Activated T-cell treated with anti-CD3 and anti-CD28 coated beads, Interleukin-2, amount 50 U/mL, for 4 hours (primary cell): ENCODE measurements at regions not wholly inside any gene's neighbourhood (a gene's known extent, or its start where the extent isn't known, plus 50 kb on each side); places are given as distances from the start of the nearest gene placed in this dataset.

Experiments
- ATAC-seq, 2 donors: fragments of 200-7000 bp; cut with Tn5 transposase; one replicate each; pipeline ENCODE4 v1.10.0; 2021
- DNase-seq: peaks from one replicate; pipeline ENCODE4 v3.0.0-alpha.2; 2020
- H3K27me3 Mint-ChIP-seq: one replicate; pipeline ENCODE4 v1.8.0; 2021; ENCODE audit warnings: low read depth, mixed read lengths
- H3K36me3 Mint-ChIP-seq: one replicate; pipeline ENCODE4 v1.8.0; 2022; ENCODE audit warnings: mixed read lengths; ENCODE audit not compliant: insufficient read depth
- H3K4me1 Mint-ChIP-seq: one replicate; pipeline ENCODE4 v1.8.0; 2021; ENCODE audit warnings: low read depth, mixed read lengths
- H3K4me3 Mint-ChIP-seq: one replicate; pipeline ENCODE4 v1.8.0; 2021; ENCODE audit warnings: mild to moderate bottlenecking, moderate library complexity, mixed read lengths
- H3K9me3 Mint-ChIP-seq: one replicate; pipeline ENCODE4 v1.8.0; 2021; ENCODE audit warnings: mixed read lengths

DNA sequence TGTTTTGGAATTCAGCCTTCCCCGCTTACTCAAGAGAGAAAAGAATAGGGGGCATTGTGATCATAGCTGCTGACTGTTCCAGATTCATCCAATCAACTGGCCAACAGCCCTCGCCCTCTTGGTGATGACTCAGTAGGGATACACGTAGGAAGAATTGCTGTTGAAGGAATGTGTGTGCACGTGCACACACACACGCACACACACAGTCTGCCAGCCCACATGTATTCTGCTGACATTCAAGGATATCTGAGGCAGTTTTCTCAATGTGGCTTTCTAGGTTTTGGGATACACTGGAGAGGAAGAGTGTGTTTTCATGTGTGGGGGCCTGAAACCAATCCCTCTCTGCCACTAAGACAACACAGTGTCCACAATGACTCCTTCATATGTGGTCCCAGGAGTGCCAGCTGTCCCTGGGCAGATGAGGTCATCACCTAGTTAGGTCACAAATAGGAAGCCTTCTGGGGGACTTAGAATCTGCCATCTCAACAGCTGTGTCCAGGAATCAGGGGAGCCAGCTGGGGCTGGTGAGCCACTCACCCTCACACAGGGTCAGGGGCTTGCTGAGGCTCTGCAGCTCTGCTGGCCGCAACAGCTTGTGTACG is 352.6 kb downstream of the SS18 start:
- Mint-ChIP-seq H3K36me3 (no peaks in the 10 kb centered on the region), H3K27me3 (peaks cover 9% of the 10 kb centered on the region), H3K4me1 (no peaks in the 10 kb centered on the region), H3K4me3 (no peak overlapping the region), H3K9me3 (no peaks in the 10 kb centered on the region)
- DNase-seq, result no peak
- ATAC-seq, result no peak

DNA sequence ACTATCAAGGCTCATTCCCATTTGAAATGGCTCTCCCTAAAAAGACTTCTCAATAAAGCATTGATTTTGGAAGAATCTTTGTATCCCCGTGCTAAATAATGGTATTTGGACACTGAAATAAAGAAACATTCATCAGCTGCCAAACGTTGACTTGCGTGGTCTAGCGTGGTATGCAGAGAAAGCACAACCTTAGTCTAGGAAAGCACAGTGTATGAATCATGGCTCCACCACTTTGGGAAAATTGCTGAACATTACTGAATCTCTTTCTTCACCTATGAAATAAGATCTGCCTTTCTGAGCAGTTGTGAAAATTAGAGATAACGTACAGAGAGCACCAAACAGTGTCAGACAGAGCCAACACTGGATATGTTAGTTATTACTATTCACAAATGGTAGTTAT is 353.9 kb downstream of the SS18 start:
- ATAC-seq, result no peak
- peaks cover 3% of the 10 kb centered on the region for H3K27me3 Mint-ChIP-seq
- H3K36me3 Mint-ChIP-seq, result no peaks in the 10 kb centered on the region

DNA sequence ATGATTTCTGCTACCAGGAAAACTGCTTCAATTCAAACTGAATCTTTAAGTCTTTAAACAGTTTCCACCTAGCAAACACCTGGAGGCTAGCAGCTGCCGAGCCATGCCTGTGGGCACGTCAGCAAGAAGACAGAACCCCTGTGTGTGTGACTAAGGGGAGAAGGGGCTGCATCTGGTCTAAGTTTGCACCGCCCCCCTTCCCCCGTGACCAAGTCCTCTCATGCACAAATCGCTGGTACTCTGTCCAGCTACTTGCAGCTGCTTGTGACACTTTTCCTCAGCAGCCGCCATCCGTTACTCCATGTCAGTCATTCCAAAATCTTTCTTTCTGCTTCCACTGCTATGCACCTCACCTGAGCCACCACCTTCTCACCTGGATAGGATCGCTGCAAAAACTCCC is 355.0 kb downstream of the SS18 start:
- Mint-ChIP-seq H3K9me3 (no peaks in the 10 kb centered on the region), H3K27me3 (peaks cover 5% of the 10 kb centered on the region), H3K4me1 (no peaks in the 10 kb centered on the region), H3K4me3 (no peak overlapping the region), H3K36me3 (no peaks in the 10 kb centered on the region)
- DNase-seq (no peak), ATAC-seq (no peak)

More for the DNA sequence above, 353.9 kb downstream of the SS18 start:
- H3K4me3 Mint-ChIP-seq, result no peak overlapping the region
- H3K9me3 Mint-ChIP-seq, result no peaks in the 10 kb centered on the region
- no peak for DNase-seq
- H3K4me1 Mint-ChIP-seq, result no peaks in the 10 kb centered on the region

DNA sequence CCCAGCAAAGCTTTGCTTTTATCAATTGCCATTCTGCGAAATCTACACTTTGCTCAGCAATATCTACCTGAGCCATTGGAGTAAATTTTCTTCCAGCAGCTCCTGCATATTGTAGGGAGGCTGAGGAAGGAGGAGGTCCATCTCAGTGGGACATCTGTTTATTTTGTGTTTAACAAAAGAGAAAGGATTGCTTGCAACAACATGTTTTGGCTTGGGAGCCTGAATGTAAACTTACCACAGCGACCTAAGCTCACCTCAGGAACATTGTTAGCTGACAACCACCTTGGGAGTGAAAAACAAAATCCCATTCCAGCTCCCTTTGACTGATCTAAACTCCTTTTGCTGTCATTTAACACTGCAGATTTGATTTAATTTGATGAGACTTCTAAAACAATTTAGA is 356.1 kb downstream of the SS18 start:
- no peak for DNase-seq
- Mint-ChIP-seq H3K4me3 (no peak overlapping the region), H3K9me3 (peaks cover 6% of the 10 kb centered on the region), H3K36me3 (no peaks in the 10 kb centered on the region), H3K4me1 (no peaks in the 10 kb centered on the region), H3K27me3 (peaks cover 5% of the 10 kb centered on the region)
- ATAC-seq, result no peak

DNA sequence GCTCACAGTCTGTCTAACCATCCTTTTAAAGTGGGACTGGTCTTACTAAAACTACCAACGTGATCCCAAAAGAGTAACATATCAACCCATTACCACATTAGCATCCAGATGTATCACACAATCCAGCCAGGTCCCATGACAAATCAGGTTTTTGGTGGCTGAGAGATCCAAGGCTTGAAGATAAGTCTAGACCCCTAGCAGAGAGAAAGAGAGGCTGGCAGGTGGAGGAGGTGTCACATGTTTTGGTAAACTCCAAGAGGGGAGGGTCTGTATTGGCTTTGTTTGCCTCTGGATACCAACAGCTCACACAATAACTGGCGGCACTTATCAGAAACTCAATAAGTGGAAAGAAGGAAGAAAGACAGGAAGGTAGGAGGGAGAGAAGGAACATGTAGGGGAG is 357.6 kb downstream of the SS18 start:
- Mint-ChIP-seq H3K36me3 (no peaks in the 10 kb centered on the region), H3K9me3 (peaks cover 7% of the 10 kb centered on the region), H3K4me3 (no peak overlapping the region), H3K27me3 (peaks cover 2% of the 10 kb centered on the region), H3K4me1 (no peaks in the 10 kb centered on the region)
- ATAC-seq (no peak), DNase-seq (no peak)

DNA sequence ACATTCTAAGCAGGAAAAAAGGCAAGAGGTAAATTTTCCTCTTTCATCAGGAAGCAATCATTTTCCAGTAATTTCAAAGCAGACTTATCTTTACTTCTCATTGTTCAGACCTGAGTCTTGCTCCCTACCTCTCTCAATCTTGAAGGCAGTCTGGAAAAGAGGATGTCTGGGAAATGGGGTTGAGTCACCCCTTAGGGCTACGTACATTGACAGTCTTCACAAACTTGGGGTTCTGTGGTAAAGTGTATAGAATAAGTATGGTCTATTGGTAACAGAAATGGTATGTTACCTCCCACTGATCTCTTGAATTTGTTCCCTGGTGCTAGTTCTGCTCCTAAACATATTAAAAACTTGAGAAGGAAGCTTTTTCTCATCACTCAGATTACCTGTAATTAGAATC is 361.3 kb downstream of the SS18 start:
- DNase-seq (no peak), ATAC-seq (no peak)
- H3K4me3 Mint-ChIP-seq, result no peak overlapping the region
- H3K36me3 Mint-ChIP-seq, result no peaks in the 10 kb centered on the region
- H3K4me1 Mint-ChIP-seq, result no peaks in the 10 kb centered on the region
- H3K9me3 Mint-ChIP-seq, result peaks cover 7% of the 10 kb centered on the region
- peaks cover 2% of the 10 kb centered on the region for H3K27me3 Mint-ChIP-seq

DNA sequence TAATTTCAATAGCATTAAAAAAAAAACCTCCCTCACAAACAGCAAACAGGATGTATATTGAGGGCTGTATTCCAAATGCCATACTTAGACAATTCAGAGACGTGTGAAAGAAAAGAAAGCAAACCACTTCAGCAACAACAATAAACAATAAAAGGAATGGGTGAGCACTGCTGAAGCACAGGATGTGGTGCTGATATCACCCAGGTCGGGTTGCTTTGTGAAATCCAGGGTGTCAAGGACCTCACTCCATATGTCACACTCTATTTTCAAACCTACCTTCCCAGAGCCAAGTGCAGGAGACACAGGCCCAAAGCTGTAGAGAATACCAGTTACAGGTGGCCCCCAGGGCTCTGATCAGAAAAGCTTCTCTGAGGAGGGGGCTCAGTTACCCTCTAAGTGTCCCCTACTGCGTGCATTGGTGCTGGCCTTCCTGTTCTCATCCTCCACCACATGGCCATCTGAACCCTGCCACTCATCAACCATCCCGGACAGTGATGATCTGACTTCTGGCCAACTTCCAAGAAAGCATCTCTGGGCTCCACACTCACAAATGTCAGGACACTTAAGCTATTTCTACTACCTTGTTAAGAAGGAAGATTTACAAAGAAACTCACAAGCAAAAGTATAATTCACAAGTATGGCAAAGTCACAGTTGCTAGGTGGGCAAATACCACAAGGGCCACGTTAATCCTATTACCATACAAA is 363.0 kb downstream of the SS18 start:
- peaks cover 15% of the 10 kb centered on the region for H3K9me3 Mint-ChIP-seq
- peaks cover 2% of the 10 kb centered on the region for H3K27me3 Mint-ChIP-seq
- H3K36me3 Mint-ChIP-seq, result no peaks in the 10 kb centered on the region
- H3K4me3 Mint-ChIP-seq, result no peak overlapping the region
- DNase-seq (no peak), ATAC-seq (no peak)
- H3K4me1 Mint-ChIP-seq, result no peaks in the 10 kb centered on the region

DNA sequence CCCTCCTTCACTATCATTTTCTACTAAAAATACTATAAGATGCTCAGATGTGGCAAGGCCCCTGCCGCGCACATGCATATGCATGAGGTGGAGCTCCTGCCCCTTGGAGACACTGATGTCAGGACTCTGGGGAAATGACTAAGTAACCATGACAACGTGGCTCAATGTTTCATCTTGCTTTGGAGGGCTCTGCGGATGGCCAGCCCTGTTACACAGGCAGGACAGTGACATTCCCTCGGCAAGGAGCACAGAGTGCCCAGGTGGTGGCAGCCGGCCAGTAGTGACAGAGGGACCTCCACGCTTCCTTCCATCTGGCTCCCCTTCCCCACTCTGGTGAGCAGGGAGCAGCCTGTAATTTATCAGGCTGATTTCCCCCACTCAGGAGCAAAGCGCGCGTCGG is 364.1 kb downstream of the SS18 start:
- DNase-seq, result no peak
- H3K36me3 Mint-ChIP-seq, result no peaks in the 10 kb centered on the region
- no peak overlapping the region for H3K4me3 Mint-ChIP-seq
- peaks cover 15% of the 10 kb centered on the region for H3K9me3 Mint-ChIP-seq
- H3K27me3 Mint-ChIP-seq, result peaks cover 2% of the 10 kb centered on the region
- no peaks in the 10 kb centered on the region for H3K4me1 Mint-ChIP-seq
- ATAC-seq, result no peak

DNA sequence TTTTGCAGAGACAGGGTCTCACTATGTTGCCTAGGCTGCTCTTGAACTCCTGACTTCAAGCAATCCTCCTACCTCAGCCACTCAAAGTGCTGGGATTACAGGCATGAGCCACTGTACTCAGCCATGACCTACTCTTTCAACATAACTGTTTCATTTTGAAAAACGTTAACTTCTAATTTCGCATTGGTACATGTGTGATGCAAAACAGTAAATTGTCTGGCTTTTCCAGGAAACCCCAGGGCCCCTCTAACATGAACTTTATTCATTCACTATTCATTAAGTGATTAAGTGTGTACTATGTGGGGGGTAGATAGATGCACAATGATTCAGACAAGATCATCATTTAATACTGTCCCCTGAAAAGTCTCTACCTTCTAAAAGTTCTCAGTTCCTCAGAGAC is 364.9 kb downstream of the SS18 start:
- ATAC-seq, result no peak
- no peak for DNase-seq
- no peaks in the 10 kb centered on the region for H3K36me3 Mint-ChIP-seq
- H3K4me1 Mint-ChIP-seq, result no peaks in the 10 kb centered on the region
- H3K4me3 Mint-ChIP-seq, result no peak overlapping the region
- no peaks in the 10 kb centered on the region for H3K27me3 Mint-ChIP-seq
- peaks cover 15% of the 10 kb centered on the region for H3K9me3 Mint-ChIP-seq

DNA sequence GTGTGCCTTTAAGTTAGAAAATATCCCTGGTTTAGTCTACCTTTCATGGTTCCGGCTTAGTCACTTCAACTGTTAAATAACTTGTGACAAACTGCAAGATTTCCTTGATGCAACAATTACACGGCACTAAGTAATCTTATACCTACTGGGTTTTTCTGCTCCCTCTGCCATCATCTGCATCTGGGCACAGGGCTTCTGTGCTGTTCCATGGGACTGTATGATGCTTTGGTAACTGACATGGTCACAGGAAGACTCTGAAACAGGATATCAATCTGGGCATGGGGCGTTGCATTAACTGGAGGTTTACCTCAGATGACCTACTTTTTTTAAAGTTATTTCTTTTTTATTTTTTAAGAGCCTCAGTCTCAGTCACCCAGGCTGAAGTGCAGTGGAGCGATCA is 365.4 kb downstream of the SS18 start:
- ATAC-seq (no peak), DNase-seq (no peak)
- Mint-ChIP-seq H3K4me3 (no peak overlapping the region), H3K9me3 (peaks cover 15% of the 10 kb centered on the region), H3K27me3 (no peaks in the 10 kb centered on the region), H3K36me3 (no peaks in the 10 kb centered on the region), H3K4me1 (no peaks in the 10 kb centered on the region)

DNA sequence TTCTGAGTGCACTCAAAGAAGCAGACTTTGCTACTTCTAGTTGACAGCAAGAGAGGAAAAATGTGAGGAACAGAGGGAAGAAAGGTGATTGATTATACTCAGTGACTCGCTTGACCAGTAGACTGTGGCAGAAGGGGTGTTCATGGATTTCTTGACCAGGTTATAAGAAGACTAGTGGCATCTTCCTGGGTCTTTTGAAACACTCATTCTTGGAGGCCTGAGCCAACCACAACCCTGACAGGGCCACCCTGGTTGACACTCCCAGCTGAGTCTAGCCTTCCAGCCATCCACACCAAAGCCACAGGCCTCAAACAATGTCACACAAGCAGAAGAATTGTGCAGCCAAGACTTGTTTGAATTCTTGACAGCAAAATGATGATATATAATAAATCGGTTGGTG is 366.3 kb downstream of the SS18 start:
- Mint-ChIP-seq H3K9me3 (peaks cover 11% of the 10 kb centered on the region), H3K27me3 (no peaks in the 10 kb centered on the region), H3K4me1 (no peaks in the 10 kb centered on the region), H3K36me3 (no peaks in the 10 kb centered on the region), H3K4me3 (no peak overlapping the region)
- no peak for DNase-seq
- no peak for ATAC-seq

DNA sequence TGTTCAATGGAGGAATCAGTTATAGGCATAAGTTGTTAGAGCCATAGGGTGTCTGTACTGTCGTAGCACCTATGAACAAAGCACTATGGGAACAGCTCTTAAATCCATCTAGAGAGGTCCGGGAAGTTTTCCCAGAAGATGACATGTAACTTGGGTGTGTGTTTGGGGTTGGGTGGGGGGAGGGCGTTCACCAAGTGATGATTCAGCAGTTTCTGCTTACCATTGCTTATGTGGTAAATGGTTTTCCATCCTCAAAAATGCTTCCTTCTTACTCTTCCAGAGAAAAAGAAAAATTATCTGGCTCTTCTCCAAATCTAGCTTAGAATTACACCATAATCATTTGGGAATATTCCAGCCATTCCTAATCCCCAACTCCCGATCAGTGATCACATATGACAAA is 361.1 kb upstream of the ZNF521 start:
- Mint-ChIP-seq H3K9me3 (peaks cover 3% of the 10 kb centered on the region), H3K36me3 (no peaks in the 10 kb centered on the region), H3K4me1 (no peaks in the 10 kb centered on the region), H3K27me3 (peaks cover 10% of the 10 kb centered on the region), H3K4me3 (no peak overlapping the region)
- DNase-seq (no peak), ATAC-seq (no peak)

DNA sequence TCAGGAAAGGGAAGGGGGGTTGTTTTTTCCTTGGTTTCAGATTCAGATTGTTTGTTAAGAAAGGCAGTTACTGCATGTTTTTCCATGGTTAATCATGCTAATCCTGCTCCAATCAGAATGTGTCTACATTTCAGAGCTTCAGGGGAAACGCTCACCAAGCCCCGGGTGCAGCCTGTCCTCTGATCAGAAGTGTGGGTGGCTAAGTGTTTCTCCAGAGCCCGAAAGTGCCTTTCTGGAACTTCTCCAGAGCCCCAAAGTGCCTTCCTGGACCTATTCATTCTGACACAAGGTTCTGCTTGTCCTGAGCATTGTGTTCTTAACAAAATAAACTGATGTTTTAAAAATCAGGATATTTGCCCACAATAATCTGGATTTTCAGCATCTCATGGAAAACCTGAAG is 359.0 kb upstream of the ZNF521 start:
- no peaks in the 10 kb centered on the region for H3K36me3 Mint-ChIP-seq
- peaks cover 10% of the 10 kb centered on the region for H3K27me3 Mint-ChIP-seq
- no peaks in the 10 kb centered on the region for H3K9me3 Mint-ChIP-seq
- no peaks in the 10 kb centered on the region for H3K4me1 Mint-ChIP-seq
- ATAC-seq, result no peak
- DNase-seq, result no peak
- H3K4me3 Mint-ChIP-seq, result no peak overlapping the region

DNA sequence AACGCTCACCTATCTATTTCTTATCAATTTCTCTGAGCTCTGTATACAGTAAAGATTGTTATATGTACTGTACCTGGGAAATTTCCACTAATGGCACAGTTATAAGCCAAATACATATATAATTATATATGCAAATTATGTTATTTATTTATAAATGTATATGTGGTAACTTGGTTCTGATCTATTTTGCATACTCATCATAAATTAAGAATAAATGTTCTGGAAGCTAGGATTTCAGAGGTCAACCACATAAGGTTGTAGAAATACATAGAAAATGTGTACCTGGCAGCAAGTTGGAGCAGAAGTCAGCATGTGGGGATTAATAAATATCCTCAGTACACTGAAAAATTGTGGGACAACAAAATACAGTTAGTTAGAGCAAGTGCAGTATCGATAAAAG is 353.7 kb upstream of the ZNF521 start:
- H3K36me3 Mint-ChIP-seq, result no peaks in the 10 kb centered on the region
- no peaks in the 10 kb centered on the region for H3K9me3 Mint-ChIP-seq
- H3K27me3 Mint-ChIP-seq, result no peaks in the 10 kb centered on the region
- DNase-seq (no peak), ATAC-seq (no peak)
- no peaks in the 10 kb centered on the region for H3K4me1 Mint-ChIP-seq
- H3K4me3 Mint-ChIP-seq, result no peak overlapping the region

DNA sequence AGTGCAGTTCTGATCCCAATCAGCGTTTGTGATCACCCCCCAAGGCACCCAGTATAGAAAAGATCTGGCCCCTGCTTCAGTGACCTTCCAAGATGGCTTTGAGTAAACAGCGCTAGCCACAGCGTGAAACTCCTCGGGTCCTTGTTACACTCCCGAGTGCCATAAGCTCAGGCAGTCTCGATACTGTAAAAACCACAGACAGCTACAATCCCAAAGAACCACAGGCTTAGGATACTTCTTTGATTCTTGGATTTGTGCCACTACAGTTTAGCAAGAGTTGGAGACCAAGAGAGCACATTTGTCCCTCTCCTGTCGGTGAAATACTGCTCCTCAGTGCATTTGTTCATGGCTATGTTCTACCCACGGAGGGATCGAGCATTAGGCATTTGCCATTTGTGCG is 352.5 kb upstream of the ZNF521 start:
- ATAC-seq (no peak), DNase-seq (no peak)
- Mint-ChIP-seq H3K9me3 (no peaks in the 10 kb centered on the region), H3K4me3 (no peak overlapping the region), H3K4me1 (no peaks in the 10 kb centered on the region), H3K27me3 (no peaks in the 10 kb centered on the region), H3K36me3 (no peaks in the 10 kb centered on the region)
